ENCODE measurements at regions not wholly inside any gene's neighbourhood (a gene's known extent, or its start where the extent isn't known, plus 50 kb on each side); places are given as distances from the start of the nearest gene placed in this dataset.

- H3K9me3 Mint-ChIP-seq: no peaks in the 10 kb centered on the region
Measured at GRCh38 chr12:25013061-25013460, 64.2 kb upstream of the BCAT1 start.

DNA sequence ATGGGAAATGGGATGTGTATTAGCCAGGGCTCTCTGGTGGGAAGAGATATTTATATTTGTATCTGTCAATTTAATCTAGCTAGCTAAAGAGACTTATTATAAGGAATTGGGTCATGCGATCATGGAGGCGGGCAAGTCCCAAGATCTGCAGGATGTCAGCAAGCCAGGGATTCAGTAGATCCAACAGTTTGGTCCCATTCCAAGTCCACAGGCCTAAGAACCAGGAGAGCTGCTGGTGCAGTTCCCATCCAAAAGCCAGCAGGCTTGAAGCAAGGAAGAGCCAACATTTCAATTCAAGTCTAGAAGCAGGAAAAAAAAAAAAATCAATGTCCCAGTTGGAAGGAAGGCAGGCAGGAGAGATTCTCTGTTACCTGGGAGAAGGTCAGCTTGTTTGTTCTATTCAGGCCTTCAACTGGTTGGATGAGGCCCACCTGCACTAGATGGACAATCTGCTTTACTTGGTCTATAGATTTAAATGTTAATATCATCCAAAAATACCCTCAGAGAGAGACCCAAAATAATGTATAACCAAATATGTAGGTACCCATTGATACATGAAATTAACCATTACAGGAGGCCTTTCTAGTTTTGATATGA, 60.7 kb upstream of the BCAT1 start:
- Mint-ChIP-seq H3K4me3 (no peak overlapping the region), H3K27ac (no peak overlapping the region), H3K27me3 (ENCODE audit: insufficient read depth) (peaks cover 6% of the 10 kb centered on the region), H3K9me3 (no peaks in the 10 kb centered on the region), H3K4me1 (ENCODE audit: low read depth) (no peaks in the 10 kb centered on the region), H3K36me3 (ENCODE audit: low read depth) (no peaks in the 10 kb centered on the region)
- DNase-seq: no peak
- TF ChIP-seq, protein P1, sequence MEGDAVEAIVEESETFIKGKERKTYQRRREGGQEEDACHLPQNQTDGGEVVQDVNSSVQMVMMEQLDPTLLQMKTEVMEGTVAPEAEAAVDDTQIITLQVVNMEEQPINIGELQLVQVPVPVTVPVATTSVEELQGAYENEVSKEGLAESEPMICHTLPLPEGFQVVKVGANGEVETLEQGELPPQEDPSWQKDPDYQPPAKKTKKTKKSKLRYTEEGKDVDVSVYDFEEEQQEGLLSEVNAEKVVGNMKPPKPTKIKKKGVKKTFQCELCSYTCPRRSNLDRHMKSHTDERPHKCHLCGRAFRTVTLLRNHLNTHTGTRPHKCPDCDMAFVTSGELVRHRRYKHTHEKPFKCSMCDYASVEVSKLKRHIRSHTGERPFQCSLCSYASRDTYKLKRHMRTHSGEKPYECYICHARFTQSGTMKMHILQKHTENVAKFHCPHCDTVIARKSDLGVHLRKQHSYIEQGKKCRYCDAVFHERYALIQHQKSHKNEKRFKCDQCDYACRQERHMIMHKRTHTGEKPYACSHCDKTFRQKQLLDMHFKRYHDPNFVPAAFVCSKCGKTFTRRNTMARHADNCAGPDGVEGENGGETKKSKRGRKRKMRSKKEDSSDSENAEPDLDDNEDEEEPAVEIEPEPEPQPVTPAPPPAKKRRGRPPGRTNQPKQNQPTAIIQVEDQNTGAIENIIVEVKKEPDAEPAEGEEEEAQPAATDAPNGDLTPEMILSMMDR (IDR thresholded peaks at IDR 0.05): no peak

More at GRCh38 chr12:25013061-25013460, 64.2 kb upstream of the BCAT1 start:
- H3K27me3 Mint-ChIP-seq (ENCODE audit: insufficient read depth): peaks cover 14% of the 10 kb centered on the region
- H3K36me3 Mint-ChIP-seq (ENCODE audit: low read depth): no peaks in the 10 kb centered on the region
- TF ChIP-seq, protein P1 (IDR thresholded peaks at IDR 0.05): no peak
- DNase-seq: no peak
- no peak overlapping the region for H3K4me3 Mint-ChIP-seq
- 0 out of 2 replicates have a peak, but pooled peaks cover 6% of the 10 kb centered on the region for H3K4me1 Mint-ChIP-seq (ENCODE audit: low read depth)
- H3K27ac Mint-ChIP-seq: no peak overlapping the region

GRCh38 chr12:25005376-25005775, 56.5 kb upstream of the BCAT1 start:
- Mint-ChIP-seq H3K27ac (no peak overlapping the region), H3K9me3 (no peaks in the 10 kb centered on the region), H3K4me1 (ENCODE audit: low read depth) (no peaks in the 10 kb centered on the region), H3K27me3 (ENCODE audit: insufficient read depth) (peaks cover 14% of the 10 kb centered on the region), H3K4me3 (no peak overlapping the region), H3K36me3 (ENCODE audit: low read depth) (no peaks in the 10 kb centered on the region)
- no peak for DNase-seq
- TF ChIP-seq, protein P1 (IDR thresholded peaks at IDR 0.05): no peak

DNA sequence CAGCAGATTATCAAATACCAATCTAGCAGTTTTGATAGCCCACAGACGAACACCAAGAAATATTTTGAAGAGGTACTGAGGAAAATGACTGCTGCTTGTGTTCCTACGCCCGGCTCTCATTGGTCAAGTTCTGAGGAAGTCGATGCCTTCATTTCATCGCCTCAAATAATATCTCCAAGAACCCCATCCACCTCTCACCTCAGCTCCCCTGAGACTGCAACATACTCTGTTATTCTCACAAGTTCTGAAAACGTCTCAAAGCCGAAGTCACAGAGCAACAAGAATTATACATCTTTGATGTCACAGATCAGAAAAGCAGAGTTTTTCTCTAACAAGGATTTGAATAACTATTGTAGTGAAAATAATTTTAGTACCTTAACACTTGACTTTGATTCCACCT, 55.5 kb upstream of the BCAT1 start:
- TF ChIP-seq, protein P1 (IDR thresholded peaks at IDR 0.05): no peak
- H3K27ac Mint-ChIP-seq: no peak overlapping the region
- no peak overlapping the region for H3K4me3 Mint-ChIP-seq
- no peaks in the 10 kb centered on the region for H3K4me1 Mint-ChIP-seq (ENCODE audit: low read depth)
- no peaks in the 10 kb centered on the region for H3K9me3 Mint-ChIP-seq
- peaks cover 14% of the 10 kb centered on the region for H3K27me3 Mint-ChIP-seq (ENCODE audit: insufficient read depth)
- no peaks in the 10 kb centered on the region for H3K36me3 Mint-ChIP-seq (ENCODE audit: low read depth)
- DNase-seq: no peak

DNA sequence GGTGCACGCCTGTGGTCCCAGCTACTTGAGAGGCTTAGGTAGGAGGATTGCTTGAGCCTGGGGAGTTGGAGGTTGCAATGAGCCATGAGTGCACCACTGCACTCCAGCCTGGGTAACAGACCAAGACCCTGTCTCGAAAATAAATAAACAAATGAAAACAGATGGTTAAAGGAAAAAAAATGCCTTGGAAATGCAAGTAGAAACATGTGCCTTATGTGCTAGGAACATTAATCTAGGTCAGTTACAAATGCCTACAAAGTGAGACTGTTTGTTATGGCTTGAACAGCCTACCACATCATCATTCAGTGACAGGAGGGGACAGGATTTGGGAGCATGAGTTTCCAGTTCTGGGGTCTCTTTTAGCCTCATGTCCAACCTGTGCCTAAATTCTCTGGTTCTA, 52.4 kb upstream of the BCAT1 start:
- Mint-ChIP-seq H3K27me3 (ENCODE audit: insufficient read depth) (peaks cover 13% of the 10 kb centered on the region), H3K9me3 (no peaks in the 10 kb centered on the region), H3K4me1 (ENCODE audit: low read depth) (peaks cover 18% of the 10 kb centered on the region), H3K36me3 (ENCODE audit: low read depth) (no peaks in the 10 kb centered on the region), H3K4me3 (no peak overlapping the region), H3K27ac (no peak overlapping the region)
- TF ChIP-seq, protein P1 (IDR thresholded peaks at IDR 0.05): no peak
- DNase-seq: no peak

All from HFFc6 (cell line).